OCI-LY7 (cell line): ENCODE measurements at regions not wholly inside any gene's neighbourhood (a gene's known extent, or its start where the extent isn't known, plus 50 kb on each side); places are given as distances from the start of the nearest gene placed in this dataset.

ENCODE experiments used
- EZH2phosphoT487 ChIP-seq: fragments of 200-600 bp; sonication (generic); IDR thresholded peaks from 2 replicates; pipeline ENCODE4 v1.6.1; 2018; ENCODE audit warnings: low read depth, borderline replicate concordance, mild to moderate bottlenecking, mixed run types, antibody characterized with exemption, low read length, moderate library complexity, mixed read lengths
- TF ChIP-seq, protein P1 (sequence below): fragments of 200-600 bp; sonication (generic); conservative IDR thresholded peaks from 2 replicates; pipeline ENCODE4 v1.5.1; 2014; ENCODE audit warnings: mild to moderate bottlenecking, antibody characterized with exemption, low read length, moderate library complexity, mixed read lengths

DNA sequence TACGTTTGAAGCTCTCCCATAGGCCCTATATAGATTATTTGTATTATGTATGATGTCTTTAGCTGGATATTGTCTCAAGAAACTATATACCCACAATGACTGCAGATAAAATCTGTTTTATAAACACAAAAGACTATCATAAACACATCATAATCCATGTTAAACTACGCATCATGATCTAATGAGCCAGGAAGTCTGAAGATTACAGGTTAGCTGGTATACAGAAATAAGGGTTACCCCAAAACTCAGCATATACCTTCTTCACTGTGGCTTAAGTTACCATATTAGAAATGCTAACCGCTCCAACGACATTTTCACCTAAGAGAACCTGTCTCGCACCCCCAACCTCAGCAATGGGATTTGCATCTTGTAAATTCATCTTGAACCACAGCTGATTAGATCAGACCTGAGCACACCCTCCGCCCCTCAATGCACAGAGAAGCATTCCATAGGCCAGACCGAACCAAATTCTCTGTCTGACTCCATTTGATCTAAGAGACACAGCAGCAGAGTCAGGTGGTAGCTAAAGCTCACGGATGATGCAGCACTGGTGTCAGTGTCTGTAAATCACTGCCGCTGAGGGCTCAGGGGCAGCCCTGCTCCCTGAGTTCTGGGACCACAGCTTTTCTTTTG, 124.9 kb downstream of the NPY start:
- TF ChIP-seq, protein P1, sequence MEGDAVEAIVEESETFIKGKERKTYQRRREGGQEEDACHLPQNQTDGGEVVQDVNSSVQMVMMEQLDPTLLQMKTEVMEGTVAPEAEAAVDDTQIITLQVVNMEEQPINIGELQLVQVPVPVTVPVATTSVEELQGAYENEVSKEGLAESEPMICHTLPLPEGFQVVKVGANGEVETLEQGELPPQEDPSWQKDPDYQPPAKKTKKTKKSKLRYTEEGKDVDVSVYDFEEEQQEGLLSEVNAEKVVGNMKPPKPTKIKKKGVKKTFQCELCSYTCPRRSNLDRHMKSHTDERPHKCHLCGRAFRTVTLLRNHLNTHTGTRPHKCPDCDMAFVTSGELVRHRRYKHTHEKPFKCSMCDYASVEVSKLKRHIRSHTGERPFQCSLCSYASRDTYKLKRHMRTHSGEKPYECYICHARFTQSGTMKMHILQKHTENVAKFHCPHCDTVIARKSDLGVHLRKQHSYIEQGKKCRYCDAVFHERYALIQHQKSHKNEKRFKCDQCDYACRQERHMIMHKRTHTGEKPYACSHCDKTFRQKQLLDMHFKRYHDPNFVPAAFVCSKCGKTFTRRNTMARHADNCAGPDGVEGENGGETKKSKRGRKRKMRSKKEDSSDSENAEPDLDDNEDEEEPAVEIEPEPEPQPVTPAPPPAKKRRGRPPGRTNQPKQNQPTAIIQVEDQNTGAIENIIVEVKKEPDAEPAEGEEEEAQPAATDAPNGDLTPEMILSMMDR: no peak
- no peak for TF ChIP-seq EZH2phosphoT487
